ENCODE measurements at regions not wholly inside any gene's neighbourhood (a gene's known extent, or its start where the extent isn't known, plus 50 kb on each side); places are given as distances from the start of the nearest gene placed in this dataset.

DNA sequence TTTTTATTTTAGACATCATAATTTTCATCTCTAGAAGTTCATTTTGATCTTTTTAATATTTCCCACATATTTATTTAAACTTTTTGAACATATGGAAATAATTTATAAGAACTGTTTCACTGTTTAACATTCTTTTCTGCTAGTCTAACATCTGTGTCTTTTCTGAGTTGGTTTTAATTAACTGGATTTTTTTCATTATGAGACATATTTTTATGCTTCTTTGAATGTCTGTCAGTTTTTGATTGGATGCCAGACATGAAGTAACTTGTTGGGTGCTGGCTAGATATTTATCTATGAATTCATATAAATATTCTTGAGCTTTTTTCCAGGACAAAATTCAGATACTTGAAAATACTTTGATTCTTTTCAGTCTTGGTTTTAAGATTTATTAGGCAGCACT lies 317.8 kb upstream of the NCAM1 start:
- H3K27ac ChIP-seq (ENCODE audit: low read length) = no peak overlapping the region
- no peak overlapping the region for H2AFZ ChIP-seq (ENCODE audit: low read depth, low read length)
- TF ChIP-seq EZH2phosphoT487 (IDR thresholded peaks at IDR 0.05; ENCODE audit: low read depth) (no peak), CTCF (IDR thresholded peaks at IDR 0.05; ENCODE audit: low read depth, low read length) (no peak)
- no peaks in the 10 kb centered on the region for H3K79me2 ChIP-seq (ENCODE audit: low read length)
- no peak overlapping the region for H3K4me2 ChIP-seq (ENCODE audit: low read length)
- no peak overlapping the region for H3K9ac ChIP-seq (ENCODE audit: low read length)
- no peaks in the 10 kb centered on the region for H3K36me3 ChIP-seq (replicated peaks; ENCODE audit: low read depth, low read length)
- H4K20me1 ChIP-seq (ENCODE audit: insufficient read depth, low read length) = no peaks in the 10 kb centered on the region
- H3K4me1 ChIP-seq (ENCODE audit: low read length) = peaks cover 9% of the 10 kb centered on the region; the same call in 1 of the 2 replicates
- no peak overlapping the region for H3K4me3 ChIP-seq (ENCODE audit: low read length)
- H3K27me3 ChIP-seq (ENCODE audit: low read depth, low read length) = no peaks in the 10 kb centered on the region
- H3K9me3 ChIP-seq (ENCODE audit: insufficient read depth, low read length) = no peaks in the 10 kb centered on the region

DNA sequence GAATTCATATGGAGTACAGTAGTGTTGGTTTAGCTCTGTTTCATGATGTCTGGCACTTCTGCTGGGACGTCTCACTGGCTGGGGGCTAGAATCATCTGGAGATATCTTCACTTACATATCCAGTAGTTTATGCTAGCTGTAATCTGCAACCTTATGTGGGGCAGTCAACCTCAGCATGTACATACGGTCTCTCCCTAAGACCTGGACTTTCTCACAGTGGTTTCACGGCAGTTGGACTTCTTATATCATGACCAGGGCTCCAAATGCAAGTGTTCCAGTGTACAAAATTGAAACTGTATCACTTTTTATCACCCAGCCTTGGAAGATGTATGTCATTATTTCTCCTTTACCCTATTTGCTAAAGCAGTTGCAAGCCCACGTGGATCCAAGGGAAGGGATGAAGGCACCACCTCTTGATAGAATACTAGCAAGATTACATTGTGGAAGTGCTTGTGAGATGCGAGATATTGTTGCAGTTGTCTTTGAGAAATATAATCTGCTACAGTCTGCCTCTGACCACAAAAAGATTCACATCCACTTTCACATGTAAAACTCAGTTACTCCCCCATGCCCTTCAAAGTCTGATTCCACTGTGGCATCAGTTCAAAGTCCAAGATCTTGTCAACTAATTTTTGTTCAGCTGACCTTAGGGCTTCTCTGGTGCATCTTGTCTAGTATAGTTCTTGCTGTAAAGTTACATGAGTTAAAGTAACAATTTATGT lies 316.6 kb upstream of the NCAM1 start:
- H3K36me3 ChIP-seq (replicated peaks; ENCODE audit: low read depth, low read length) = no peaks in the 10 kb centered on the region
- H3K27me3 ChIP-seq (ENCODE audit: low read depth, low read length) = no peaks in the 10 kb centered on the region
- H3K4me2 ChIP-seq (ENCODE audit: low read length) = 0 out of 2 replicates have a peak overlapping the region, but pooled peaks have one; percentile 9
- H2AFZ ChIP-seq (ENCODE audit: low read depth, low read length) = no peak overlapping the region
- no peak overlapping the region for H3K4me3 ChIP-seq (ENCODE audit: low read length)
- no peaks in the 10 kb centered on the region for H3K79me2 ChIP-seq (ENCODE audit: low read length)
- H4K20me1 ChIP-seq (ENCODE audit: insufficient read depth, low read length) = no peaks in the 10 kb centered on the region
- H3K4me1 ChIP-seq (ENCODE audit: low read length) = peaks cover 9% of the 10 kb centered on the region; the same call in 1 of the 2 replicates
- no peak overlapping the region for H3K9ac ChIP-seq (ENCODE audit: low read length)
- no peak overlapping the region for H3K27ac ChIP-seq (ENCODE audit: low read length)
- H3K9me3 ChIP-seq (ENCODE audit: insufficient read depth, low read length) = no peaks in the 10 kb centered on the region
- no peak for TF ChIP-seq EZH2phosphoT487 (IDR thresholded peaks at IDR 0.05; ENCODE audit: low read depth)
- no peak for TF ChIP-seq CTCF (IDR thresholded peaks at IDR 0.05; ENCODE audit: low read depth, low read length)

GRCh38 chr11:112649856-112650255 lies 311.4 kb upstream of the NCAM1 start:
- H2AFZ ChIP-seq (ENCODE audit: low read depth, low read length) = no peak overlapping the region
- no peaks in the 10 kb centered on the region for H3K36me3 ChIP-seq (replicated peaks; ENCODE audit: low read depth, low read length)
- no peaks in the 10 kb centered on the region for H4K20me1 ChIP-seq (ENCODE audit: insufficient read depth, low read length)
- H3K4me1 ChIP-seq (ENCODE audit: low read length) = peaks cover 4% of the 10 kb centered on the region; the same call in 1 of the 2 replicates
- H3K27me3 ChIP-seq (ENCODE audit: low read depth, low read length) = peaks cover 8% of the 10 kb centered on the region; the same call in 1 of the 2 replicates
- no peak overlapping the region for H3K9ac ChIP-seq (ENCODE audit: low read length)
- no peaks in the 10 kb centered on the region for H3K9me3 ChIP-seq (ENCODE audit: insufficient read depth, low read length)
- no peak overlapping the region for H3K4me2 ChIP-seq (ENCODE audit: low read length)
- no peak overlapping the region for H3K4me3 ChIP-seq (ENCODE audit: low read length)
- no peak for TF ChIP-seq CTCF (IDR thresholded peaks at IDR 0.05; ENCODE audit: low read depth, low read length)
- TF ChIP-seq EZH2phosphoT487 (IDR thresholded peaks at IDR 0.05; ENCODE audit: low read depth) = no peak
- no peaks in the 10 kb centered on the region for H3K79me2 ChIP-seq (ENCODE audit: low read length)
- H3K27ac ChIP-seq (ENCODE audit: low read length) = no peak overlapping the region

DNA sequence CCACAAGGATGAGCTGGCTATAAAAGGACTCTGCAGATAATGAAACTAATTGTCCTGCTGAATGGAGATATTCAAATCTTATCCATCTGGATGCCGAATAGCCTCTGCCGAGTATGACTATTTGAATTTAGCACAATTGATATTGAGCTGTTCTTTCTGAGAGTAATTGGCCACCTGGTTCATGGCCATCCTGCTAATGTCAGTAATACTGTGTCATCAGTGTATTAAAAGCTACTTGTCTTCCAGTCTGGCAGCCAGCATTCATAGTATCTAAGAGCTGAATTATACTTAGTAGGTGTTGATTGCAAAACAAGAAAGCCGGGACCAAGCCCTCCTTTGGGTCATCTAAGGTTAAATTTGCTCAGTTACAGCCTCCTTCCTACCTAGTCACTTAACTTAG lies 310.7 kb upstream of the NCAM1 start:
- H3K27me3 ChIP-seq (ENCODE audit: low read depth, low read length) = peaks cover 8% of the 10 kb centered on the region; the same call in 1 of the 2 replicates
- no peak overlapping the region for H2AFZ ChIP-seq (ENCODE audit: low read depth, low read length)
- no peak overlapping the region for H3K4me3 ChIP-seq (ENCODE audit: low read length)
- H3K36me3 ChIP-seq (replicated peaks; ENCODE audit: low read depth, low read length) = no peaks in the 10 kb centered on the region
- H3K4me2 ChIP-seq (ENCODE audit: low read length) = no peak overlapping the region
- no peaks in the 10 kb centered on the region for H4K20me1 ChIP-seq (ENCODE audit: insufficient read depth, low read length)
- H3K27ac ChIP-seq (ENCODE audit: low read length) = no peak overlapping the region
- H3K9ac ChIP-seq (ENCODE audit: low read length) = no peak overlapping the region
- H3K4me1 ChIP-seq (ENCODE audit: low read length) = no peaks in the 10 kb centered on the region
- H3K9me3 ChIP-seq (ENCODE audit: insufficient read depth, low read length) = no peaks in the 10 kb centered on the region
- H3K79me2 ChIP-seq (ENCODE audit: low read length) = no peaks in the 10 kb centered on the region
- TF ChIP-seq CTCF (IDR thresholded peaks at IDR 0.05; ENCODE audit: low read depth, low read length) (no peak), EZH2phosphoT487 (IDR thresholded peaks at IDR 0.05; ENCODE audit: low read depth) (no peak)

Measured in OCI-LY3 (cell line).